HepG2 (cell line): ENCODE measurements at regions not wholly inside any gene's neighbourhood (a gene's known extent, or its start where the extent isn't known, plus 50 kb on each side); places are given as distances from the start of the nearest gene placed in this dataset.

Source experiments
- ATF7-NPFF ChIP-seq: sonication (generic); formaldehyde crosslinking; IDR thresholded peaks from 2 replicates; pipeline ENCODE4 v1.8.1; 2023; ENCODE audit warnings: mild to moderate bottlenecking, low read depth, missing genetic modification reagents, moderate library complexity
- ZBTB44 ChIP-seq: sonication (generic); formaldehyde crosslinking; IDR thresholded peaks from 2 replicates; pipeline ENCODE4 v1.4.0; 2020; ENCODE audit warnings: missing genetic modification reagents
- TF ChIP-seq, protein P1 (sequence below): sonication (generic); formaldehyde crosslinking; IDR thresholded peaks from 2 replicates; pipeline ENCODE4 v1.8.0; 2022; ENCODE audit warnings: missing genetic modification reagents, low read depth, mild to moderate bottlenecking, borderline replicate concordance

DNA sequence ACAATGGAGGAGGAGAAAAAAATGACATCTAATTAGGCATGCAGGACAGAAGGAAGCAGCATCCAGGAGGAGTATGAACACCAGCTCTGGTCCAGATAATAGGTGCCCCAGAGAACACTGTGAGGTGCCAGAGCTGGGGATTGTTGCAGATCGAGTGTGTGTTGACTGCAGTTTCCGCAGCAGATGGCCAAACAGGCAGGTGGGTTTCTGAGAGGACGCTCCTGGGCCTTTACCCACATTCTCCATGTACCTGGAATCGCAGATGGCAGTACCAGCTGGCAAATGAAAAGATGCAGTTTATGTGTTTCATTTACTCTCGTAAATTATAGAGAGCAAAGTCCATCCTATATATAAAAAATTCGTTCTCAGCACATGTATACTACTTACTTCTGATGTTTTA lies 182.2 kb upstream of the ISL1 start:
- TF ChIP-seq ATF7-NPFF (CRISPR knock-in tag), result no peak
- TF ChIP-seq ZBTB44 (CRISPR knock-in tag), result no peak
- TF ChIP-seq, protein P1, sequence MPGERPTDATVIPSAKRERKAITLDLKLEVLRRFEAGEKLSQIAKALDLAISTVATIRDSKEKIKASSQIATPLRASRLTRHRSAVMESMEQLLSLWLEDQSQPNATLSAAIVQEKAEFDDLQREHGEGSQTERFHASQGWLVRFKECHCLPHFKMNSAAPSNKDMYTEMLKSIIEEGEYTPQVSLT (CRISPR knock-in tag), result no peak
